NCI-H187 (cell line): ENCODE measurements at regions not wholly inside any gene's neighbourhood (a gene's known extent, or its start where the extent isn't known, plus 50 kb on each side); places are given as distances from the start of the nearest gene placed in this dataset.

Experiments used
- DNase-seq, 2 experiments: peaks; one replicate each; lab custom pipeline; 2025; lab: John Stamatoyannopoulos, UW

GRCh38 chr2:51505533-51505932, 473.6 kb upstream of the NRXN1 start:
- DNase-seq: no peak

GRCh38 chr2:51490576-51491234, 458.8 kb upstream of the NRXN1 start:
- DNase-seq: peak in 1 of 2 experiments; percentile 8

GRCh38 chr2:51484605-51485004, 452.7 kb upstream of the NRXN1 start:
- no peak for DNase-seq

GRCh38 chr2:51483720-51484119, 451.8 kb upstream of the NRXN1 start:
- DNase-seq: no peak

- DNase-seq: no peak
These were observed 440.9 kb upstream of the NRXN1 start for GRCh38 chr2:51472783-51473182.

GRCh38 chr2:51472300-51472699, 440.4 kb upstream of the NRXN1 start:
- DNase-seq: no peak

- DNase-seq: no peak
These were observed 437.2 kb upstream of the NRXN1 start for GRCh38 chr2:51469102-51469501.

GRCh38 chr2:51465326-51465725, 433.4 kb upstream of the NRXN1 start:
- DNase-seq: no peak

- no peak for DNase-seq
These were observed 422.2 kb upstream of the NRXN1 start for GRCh38 chr2:51454177-51454576.

GRCh38 chr2:51448911-51449310, 417.0 kb upstream of the NRXN1 start:
- DNase-seq: no peak

- no peak for DNase-seq
These were observed 409.9 kb upstream of the NRXN1 start for GRCh38 chr2:51441786-51442185.

GRCh38 chr2:51424418-51424817, 392.5 kb upstream of the NRXN1 start:
- no peak for DNase-seq

- no peak for DNase-seq
These were observed 388.6 kb upstream of the NRXN1 start for GRCh38 chr2:51420511-51420910.

- no peak for DNase-seq
These were observed 381.8 kb upstream of the NRXN1 start for GRCh38 chr2:51413726-51414125.

- DNase-seq: no peak
These were observed 378.4 kb upstream of the NRXN1 start for GRCh38 chr2:51410331-51410730.

- no peak for DNase-seq
These were observed 378.0 kb upstream of the NRXN1 start for GRCh38 chr2:51409920-51410319.

GRCh38 chr2:51404226-51404625, 372.3 kb upstream of the NRXN1 start:
- no peak for DNase-seq

GRCh38 chr2:51401546-51401945, 369.6 kb upstream of the NRXN1 start:
- DNase-seq: no peak

GRCh38 chr2:51387235-51387634, 355.3 kb upstream of the NRXN1 start:
- no peak for DNase-seq

- DNase-seq: no peak
These were observed 348.1 kb upstream of the NRXN1 start for GRCh38 chr2:51379997-51380396.

- no peak for DNase-seq
These were observed 336.3 kb upstream of the NRXN1 start for GRCh38 chr2:51368250-51368649.

- no peak for DNase-seq
These were observed 318.2 kb upstream of the NRXN1 start for GRCh38 chr2:51350100-51350499.

- DNase-seq: no peak
These were observed 313.0 kb upstream of the NRXN1 start for GRCh38 chr2:51344886-51345285.
